Ovary (tissue), 7 donors: ENCODE measurements at regions not wholly inside any gene's neighbourhood (a gene's known extent, or its start where the extent isn't known, plus 50 kb on each side); places are given as distances from the start of the nearest gene placed in this dataset.

ENCODE experiments used
- DNase-seq, 5 donors: peaks; one replicate each; pipeline ENCODE4 v3.0.0-alpha.2; 2019 to 2020
- H3K27ac ChIP-seq, 2 donors: fragments of 200-600 bp; one replicate each; pipeline versions ENCODE4 v1.5.1 to v1.8.0; 2019 to 2022
- H3K27me3 ChIP-seq: fragments of 200-600 bp; one replicate; pipeline ENCODE4 v1.8.0; 2022
- H3K36me3 ChIP-seq: fragments of 200-600 bp; sonication (generic); one replicate; pipeline ENCODE4 v1.5.1; 2019
- H3K4me1 ChIP-seq: one replicate; pipeline ENCODE4 v1.8.1; 2013; ENCODE audit warnings: mild to moderate bottlenecking, moderate library complexity; ENCODE audit not compliant: insufficient read depth
- H3K4me3 ChIP-seq: fragments of 200-600 bp; sonication (generic); one replicate; pipeline ENCODE4 v1.5.1; 2017
- H3K9me3 ChIP-seq, 2 donors: fragments of 200-600 bp in 1 of 2; sonication (generic) in 1 of 2; one replicate each; pipeline versions ENCODE4 v1.5.1 to v1.8.1; 2013 to 2019; ENCODE audit warnings: mild to moderate bottlenecking in 1 of 2, moderate library complexity in 1 of 2
- EP300 ChIP-seq: sonication (generic); formaldehyde crosslinking; IDR thresholded peaks from one replicate; pipeline ENCODE4 v1.6.1; 2017; ENCODE audit warnings: antibody characterized with exemption
- POLR2A ChIP-seq: fragments of 450-650 bp; IDR thresholded peaks from one replicate; pipeline ENCODE4 v1.6.1; 2017; ENCODE audit warnings: antibody characterized with exemption, mild to moderate bottlenecking, moderate library complexity
- WGBS, 3 donors: extraction: QIAGEN DNeasy Blood & Tissue Kit in 1 of 3; methylation state at CpG; one replicate each; pipeline versions ENCODE4 v1.1.5 to v1.1.7; 2013 to 2017; 5-methylcytosine and 5-hydroxymethylcytosine counted together
- intact Hi-C, 4 donors: fragments of 100-400 bp; cut with DNase I; formaldehyde crosslinking; loops; one replicate each; pipeline versions ENCODE4 v1.11.0 to v1.15.1; 2022 to 2023
- TF ChIP-seq, protein P1 (sequence below), 3 donors: fragments of 450-650 bp in 2 of 3; fragments of 200-600 bp in 1 of 3; IDR thresholded peaks; one replicate each; pipeline versions ENCODE4 v1.5.1 to v1.8.0; 2016 to 2022; ENCODE audit warnings: antibody characterized with exemption in 3 of 3, mild to moderate bottlenecking in 1 of 3
- donor health status: DM: no; HTN: no; CAD: no; lungs with moderate emphysema.
- donor health status: DM: no; HTN: no; CAD: no.
- donor health status: Bipolar disorder and iron deficiency.
- donor health status: DM: no; HTN: no; CAD: no.
- donor health status: DM: yes; HTN: yes; CAD: no.

- Histone ChIP-seq H3K27me3 (no peaks in the 10 kb centered on the region), H3K9me3 (no peaks in the 10 kb centered on the region)
- WGBS, 3 donors = 87 to 96% (median 91%) methylated on average over 1 of the region's 1 CpG
Observed at GRCh38 chr4:134365852-134366251, 164.3 kb upstream of the PABPC4L start.

GRCh38 chr4:134364928-134365327 lies 163.3 kb upstream of the PABPC4L start:
- intact Hi-C loops = no loop called here
- no peak for TF ChIP-seq EP300
- TF ChIP-seq POLR2A = no peak
- TF ChIP-seq, protein P1, sequence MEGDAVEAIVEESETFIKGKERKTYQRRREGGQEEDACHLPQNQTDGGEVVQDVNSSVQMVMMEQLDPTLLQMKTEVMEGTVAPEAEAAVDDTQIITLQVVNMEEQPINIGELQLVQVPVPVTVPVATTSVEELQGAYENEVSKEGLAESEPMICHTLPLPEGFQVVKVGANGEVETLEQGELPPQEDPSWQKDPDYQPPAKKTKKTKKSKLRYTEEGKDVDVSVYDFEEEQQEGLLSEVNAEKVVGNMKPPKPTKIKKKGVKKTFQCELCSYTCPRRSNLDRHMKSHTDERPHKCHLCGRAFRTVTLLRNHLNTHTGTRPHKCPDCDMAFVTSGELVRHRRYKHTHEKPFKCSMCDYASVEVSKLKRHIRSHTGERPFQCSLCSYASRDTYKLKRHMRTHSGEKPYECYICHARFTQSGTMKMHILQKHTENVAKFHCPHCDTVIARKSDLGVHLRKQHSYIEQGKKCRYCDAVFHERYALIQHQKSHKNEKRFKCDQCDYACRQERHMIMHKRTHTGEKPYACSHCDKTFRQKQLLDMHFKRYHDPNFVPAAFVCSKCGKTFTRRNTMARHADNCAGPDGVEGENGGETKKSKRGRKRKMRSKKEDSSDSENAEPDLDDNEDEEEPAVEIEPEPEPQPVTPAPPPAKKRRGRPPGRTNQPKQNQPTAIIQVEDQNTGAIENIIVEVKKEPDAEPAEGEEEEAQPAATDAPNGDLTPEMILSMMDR (IDR thresholded peaks at IDR 0.05) = no peak
- no peak for DNase-seq
- Histone ChIP-seq H3K36me3 (no peaks in the 10 kb centered on the region), H3K27me3 (no peaks in the 10 kb centered on the region), H3K27ac (no peak overlapping the region), H3K9me3 (no peaks in the 10 kb centered on the region), H3K4me3 (no peak overlapping the region), H3K4me1 (no peaks in the 10 kb centered on the region)
- 95 to 99% (median 97%) methylated on average over 1 of the region's 1 CpG for WGBS, 3 donors

More at GRCh38 chr4:134365852-134366251, 164.3 kb upstream of the PABPC4L start:
- Histone ChIP-seq H3K4me1 (no peaks in the 10 kb centered on the region), H3K27ac (no peak overlapping the region), H3K4me3 (no peak overlapping the region), H3K36me3 (no peaks in the 10 kb centered on the region)
- TF ChIP-seq POLR2A (no peak), EP300 (no peak)
- TF ChIP-seq, protein P1 (IDR thresholded peaks at IDR 0.05) = no peak
- intact Hi-C loops = no loop called here
- no peak for DNase-seq

GRCh38 chr4:134345244-134345643 lies 143.7 kb upstream of the PABPC4L start:
- H3K4me1 ChIP-seq = no peaks in the 10 kb centered on the region

GRCh38 chr4:134343656-134344055 lies 142.1 kb upstream of the PABPC4L start:
- intact Hi-C loops = no loop called here
- H3K9me3 ChIP-seq = no peaks in the 10 kb centered on the region
- no peak overlapping the region for H3K4me3 ChIP-seq
- 87 to 90% (median 89%) methylated on average over 5 of the region's 5 CpGs for WGBS, 3 donors
- H3K27me3 ChIP-seq = no peaks in the 10 kb centered on the region
- H3K4me1 ChIP-seq = no peaks in the 10 kb centered on the region
- H3K27ac ChIP-seq = no peak overlapping the region
- no peak for TF ChIP-seq POLR2A
- no peak for TF ChIP-seq EP300
- TF ChIP-seq, protein P1 (IDR thresholded peaks at IDR 0.05) = no peak
- H3K36me3 ChIP-seq = no peaks in the 10 kb centered on the region
- DNase-seq = no peak

More at GRCh38 chr4:134345244-134345643, 143.7 kb upstream of the PABPC4L start:
- Histone ChIP-seq H3K4me3 (no peak overlapping the region), H3K36me3 (no peaks in the 10 kb centered on the region), H3K9me3 (no peaks in the 10 kb centered on the region), H3K27ac (no peak overlapping the region), H3K27me3 (no peaks in the 10 kb centered on the region)
- 75 to 87% (median 87%) methylated on average over 2 of the region's 2 CpGs for WGBS, 3 donors
- DNase-seq = no peak
- intact Hi-C loops = no loop called here
- TF ChIP-seq POLR2A (no peak), EP300 (no peak)
- TF ChIP-seq, protein P1 (IDR thresholded peaks at IDR 0.05) = no peak
